Coronary artery (tissue), 2 donors: ENCODE measurements at regions not wholly inside any gene's neighbourhood (a gene's known extent, or its start where the extent isn't known, plus 50 kb on each side); places are given as distances from the start of the nearest gene placed in this dataset.
"Not testable (repeated sequence)": the region's sequence is repeated elsewhere in the genome, so short reads cannot be mapped to it uniquely, and the experiment has no call there.

ENCODE experiments used
- DNase-seq: peaks from one replicate; pipeline ENCODE4 v3.0.0-alpha.2; 2017; ENCODE audit warnings: low spot score
- H3K27ac ChIP-seq, 2 donors: fragments of 200-600 bp; sonication (generic); one replicate each; pipeline ENCODE4 v1.5.1; 2016 to 2019
- H3K4me3 ChIP-seq: fragments of 200-600 bp; sonication (generic); 2 replicates; pipeline ENCODE4 v1.5.1; 2016; ENCODE audit warnings: mild to moderate bottlenecking, moderate library complexity
- TF ChIP-seq, protein P1 (sequence below): fragments of 200-600 bp; sonication (generic); IDR thresholded peaks from one replicate; pipeline ENCODE4 v1.5.1; 2019; ENCODE audit warnings: antibody characterized with exemption

DNA sequence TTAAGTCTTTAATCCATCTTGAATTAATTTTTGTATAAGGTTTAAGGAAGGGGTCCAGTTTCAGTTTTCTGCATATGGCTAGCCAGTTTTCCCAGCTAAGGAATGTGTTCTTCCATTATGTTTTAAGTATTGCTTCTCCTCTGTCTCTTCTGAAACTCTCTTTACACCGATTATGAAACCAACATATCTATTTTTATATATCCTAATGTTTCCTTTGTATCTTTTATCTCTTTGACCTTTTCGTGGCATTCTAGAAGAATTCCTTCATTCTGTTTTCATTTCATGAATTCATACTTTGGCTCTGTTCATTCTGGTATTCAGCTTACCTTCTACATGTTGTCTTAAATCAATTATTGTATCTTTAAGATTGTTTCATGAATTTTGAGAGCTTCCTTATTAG, 697.0 kb upstream of the ACVR2A start:
- DNase-seq: no peak
- no peak overlapping the region for H3K27ac ChIP-seq
- TF ChIP-seq, protein P1, sequence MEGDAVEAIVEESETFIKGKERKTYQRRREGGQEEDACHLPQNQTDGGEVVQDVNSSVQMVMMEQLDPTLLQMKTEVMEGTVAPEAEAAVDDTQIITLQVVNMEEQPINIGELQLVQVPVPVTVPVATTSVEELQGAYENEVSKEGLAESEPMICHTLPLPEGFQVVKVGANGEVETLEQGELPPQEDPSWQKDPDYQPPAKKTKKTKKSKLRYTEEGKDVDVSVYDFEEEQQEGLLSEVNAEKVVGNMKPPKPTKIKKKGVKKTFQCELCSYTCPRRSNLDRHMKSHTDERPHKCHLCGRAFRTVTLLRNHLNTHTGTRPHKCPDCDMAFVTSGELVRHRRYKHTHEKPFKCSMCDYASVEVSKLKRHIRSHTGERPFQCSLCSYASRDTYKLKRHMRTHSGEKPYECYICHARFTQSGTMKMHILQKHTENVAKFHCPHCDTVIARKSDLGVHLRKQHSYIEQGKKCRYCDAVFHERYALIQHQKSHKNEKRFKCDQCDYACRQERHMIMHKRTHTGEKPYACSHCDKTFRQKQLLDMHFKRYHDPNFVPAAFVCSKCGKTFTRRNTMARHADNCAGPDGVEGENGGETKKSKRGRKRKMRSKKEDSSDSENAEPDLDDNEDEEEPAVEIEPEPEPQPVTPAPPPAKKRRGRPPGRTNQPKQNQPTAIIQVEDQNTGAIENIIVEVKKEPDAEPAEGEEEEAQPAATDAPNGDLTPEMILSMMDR: no peak
- no peak overlapping the region for H3K4me3 ChIP-seq

DNA sequence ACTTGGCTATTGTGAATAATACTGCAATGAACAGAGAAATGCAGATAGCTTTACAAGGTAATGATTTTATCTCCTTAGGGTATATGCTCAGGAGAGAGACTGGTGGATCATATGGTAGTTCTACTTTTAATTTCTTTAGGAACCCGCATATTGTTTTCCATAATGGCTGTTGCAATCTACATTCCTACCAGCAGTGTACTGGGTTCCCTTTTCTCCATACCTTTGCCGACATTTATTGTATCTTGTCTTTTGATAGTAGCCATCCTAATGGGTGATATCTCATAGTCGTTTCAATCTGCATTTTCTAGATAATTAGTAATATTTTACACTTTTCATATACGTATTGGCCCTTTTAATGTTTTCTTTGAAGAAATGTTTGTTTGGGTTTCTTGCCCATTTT, 702.9 kb upstream of the ACVR2A start:
- no peak overlapping the region for H3K27ac ChIP-seq
- no peak for DNase-seq
- TF ChIP-seq, protein P1: no peak
- H3K4me3 ChIP-seq: no peak overlapping the region

DNA sequence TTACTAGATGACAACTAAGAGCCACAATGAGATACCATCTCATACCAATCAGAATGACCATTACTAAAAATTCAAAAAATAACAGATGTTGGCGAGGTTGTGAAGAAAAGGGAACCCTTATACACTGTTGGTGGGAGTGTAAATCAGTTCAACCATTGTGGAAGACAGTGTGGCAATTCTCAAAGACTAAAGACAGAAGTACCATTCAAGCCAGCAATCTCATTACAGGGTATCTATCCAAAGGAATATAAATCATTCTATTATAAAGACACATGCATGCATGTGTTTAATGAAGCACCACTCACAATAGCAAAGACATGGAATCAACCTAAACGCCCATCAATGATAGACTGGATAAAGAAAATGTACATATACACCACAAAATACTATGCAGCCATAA, 705.1 kb upstream of the ACVR2A start:
- not testable (repeated sequence) for H3K4me3 ChIP-seq, H3K27ac ChIP-seq, DNase-seq

DNA sequence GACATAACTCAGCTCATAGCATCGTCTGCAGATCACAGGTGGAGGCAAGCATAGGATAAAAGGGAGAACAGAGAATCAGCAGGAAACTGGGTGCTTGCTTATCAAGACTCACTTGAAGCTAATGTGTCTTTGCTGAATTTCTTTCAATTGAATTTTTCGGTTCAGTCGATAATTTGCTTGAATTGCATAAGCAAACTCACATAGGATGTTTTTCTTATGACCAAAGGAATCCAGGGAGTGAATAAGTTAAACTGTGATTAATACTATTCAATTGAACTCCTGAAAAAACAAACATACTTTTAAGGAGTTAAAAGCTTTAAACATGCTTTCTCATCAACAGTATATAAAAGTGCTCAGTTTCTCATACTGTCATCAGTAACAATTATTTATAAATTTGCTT, 707.1 kb upstream of the ACVR2A start:
- H3K27ac ChIP-seq: no peak overlapping the region
- no peak overlapping the region for H3K4me3 ChIP-seq
- no peak for DNase-seq
- TF ChIP-seq, protein P1: no peak

DNA sequence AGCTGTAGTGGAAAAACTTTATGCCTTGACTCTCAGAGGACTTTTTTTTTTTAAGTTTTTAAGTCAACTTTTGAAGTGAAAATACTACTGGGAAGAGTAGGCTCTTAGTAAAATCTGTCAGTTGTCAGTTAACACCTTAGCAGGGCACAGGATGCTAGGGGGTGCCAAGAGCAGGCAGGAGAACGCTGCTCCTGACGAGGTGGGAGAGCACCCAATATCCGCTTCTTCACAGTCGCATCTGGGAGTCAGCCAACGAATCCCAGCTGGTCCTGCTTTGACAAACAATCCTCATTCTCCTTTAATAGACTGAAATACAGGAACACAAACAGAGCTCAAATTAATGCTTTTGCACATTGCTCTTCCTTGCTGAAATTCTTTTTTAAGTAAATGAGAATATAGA, 709.5 kb upstream of the ACVR2A start:
- DNase-seq: no peak
- H3K27ac ChIP-seq: no peak overlapping the region

DNA sequence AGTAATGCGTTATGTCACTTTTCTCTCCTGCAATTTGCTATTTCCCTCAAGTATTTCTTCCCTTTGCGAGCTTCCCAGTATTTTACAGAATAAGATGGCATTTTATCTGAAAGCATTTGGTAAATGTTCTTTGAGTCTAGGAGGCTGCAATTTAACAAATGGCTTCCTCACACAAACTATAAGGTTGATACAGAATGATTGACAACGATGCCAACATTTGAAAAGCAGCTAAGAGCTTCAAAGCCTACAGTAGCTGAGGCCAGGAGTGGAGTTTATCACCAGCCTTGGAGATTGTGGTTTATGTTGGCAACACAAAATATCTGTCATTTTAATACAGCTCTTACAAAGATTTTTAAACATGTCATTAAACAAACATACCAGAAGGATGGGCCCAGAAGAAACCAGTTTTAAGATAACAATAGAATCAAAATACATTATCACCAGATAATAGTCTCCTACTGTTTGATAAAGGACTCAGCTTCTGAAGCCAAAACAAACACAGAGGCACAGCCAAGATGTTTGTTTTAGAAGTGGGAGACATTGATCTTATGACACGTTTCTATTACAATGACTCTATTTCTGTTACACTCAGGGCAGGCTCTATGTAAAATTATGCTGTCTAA, 711.4 kb upstream of the ACVR2A start:
- no peak for DNase-seq
- H3K4me3 ChIP-seq: no peak overlapping the region
- H3K27ac ChIP-seq: no peak overlapping the region
- TF ChIP-seq, protein P1: no peak

More for the DNA sequence above, 709.5 kb upstream of the ACVR2A start:
- no peak overlapping the region for H3K4me3 ChIP-seq
- TF ChIP-seq, protein P1: no peak

DNA sequence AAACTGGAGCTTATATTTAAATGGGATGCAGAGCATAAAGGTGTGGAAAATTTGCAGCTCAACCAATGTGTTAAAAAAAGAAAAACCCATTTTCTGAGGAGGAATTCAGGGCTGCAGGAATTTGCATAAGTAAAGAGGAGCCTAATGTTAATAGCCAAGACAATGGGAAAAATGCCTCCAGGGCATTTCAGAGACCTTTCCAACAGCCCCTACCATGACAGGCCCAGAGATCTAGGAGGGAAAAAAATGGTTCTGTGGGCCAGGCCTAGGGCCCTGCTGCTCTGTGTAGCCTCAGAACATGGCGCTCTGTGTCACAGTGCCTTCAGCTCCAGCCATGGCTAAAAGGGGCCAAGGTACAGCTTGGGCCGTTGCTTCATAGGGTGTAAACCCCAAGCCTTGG, 719.7 kb upstream of the ACVR2A start:
- DNase-seq: no peak
- Histone ChIP-seq H3K4me3 (no peak overlapping the region), H3K27ac (no peak overlapping the region)
- TF ChIP-seq, protein P1: no peak

DNA sequence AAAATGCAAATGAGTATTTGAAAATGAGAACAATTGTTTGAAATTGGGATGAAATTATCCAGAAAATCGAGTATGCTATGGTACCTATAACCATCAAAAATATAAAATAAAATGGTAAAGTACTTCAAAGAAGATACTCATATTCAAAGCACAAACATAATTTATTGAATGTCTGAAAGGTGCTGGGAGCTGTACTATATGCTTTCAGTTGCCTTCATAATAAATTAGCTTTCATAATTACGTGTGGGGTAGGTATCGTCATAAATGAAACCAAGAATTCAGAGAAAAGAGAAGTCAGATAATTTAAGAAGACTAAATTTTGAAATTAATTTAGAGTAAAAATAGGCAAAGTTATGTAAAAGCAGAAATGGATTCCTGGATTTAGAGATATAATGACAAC, 721.9 kb upstream of the ACVR2A start:
- Histone ChIP-seq H3K4me3 (no peak overlapping the region), H3K27ac (no peak overlapping the region)
- TF ChIP-seq, protein P1: no peak
- DNase-seq: no peak
